ENCODE measurements at regions not wholly inside any gene's neighbourhood (a gene's known extent, or its start where the extent isn't known, plus 50 kb on each side); places are given as distances from the start of the nearest gene placed in this dataset.

DNA sequence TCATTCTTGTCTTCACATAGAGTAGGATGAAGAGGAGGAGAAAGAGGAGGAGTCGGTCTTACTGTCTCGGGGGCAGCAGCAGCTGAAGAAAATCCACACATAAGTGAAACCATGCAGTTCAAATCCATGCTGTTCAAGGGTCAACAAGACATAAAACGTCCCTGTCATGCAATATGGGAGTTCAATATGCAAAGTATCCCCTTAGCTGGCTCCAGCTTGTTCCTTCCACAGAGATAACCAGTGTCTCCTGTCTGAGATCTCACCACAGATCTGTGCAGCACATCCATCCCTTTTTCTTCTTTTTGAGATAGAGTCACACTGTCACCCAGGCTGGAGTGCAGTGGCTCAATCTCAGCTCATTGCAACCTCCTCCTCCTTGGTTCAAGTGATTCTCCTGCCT is 357.5 kb downstream of the GALC start:
- TF ChIP-seq YY1 (IDR thresholded peaks at IDR 0.05) = no peak
- TF ChIP-seq HNF4G (IDR thresholded peaks at IDR 0.05) = no peak
- TF ChIP-seq, protein P1, sequence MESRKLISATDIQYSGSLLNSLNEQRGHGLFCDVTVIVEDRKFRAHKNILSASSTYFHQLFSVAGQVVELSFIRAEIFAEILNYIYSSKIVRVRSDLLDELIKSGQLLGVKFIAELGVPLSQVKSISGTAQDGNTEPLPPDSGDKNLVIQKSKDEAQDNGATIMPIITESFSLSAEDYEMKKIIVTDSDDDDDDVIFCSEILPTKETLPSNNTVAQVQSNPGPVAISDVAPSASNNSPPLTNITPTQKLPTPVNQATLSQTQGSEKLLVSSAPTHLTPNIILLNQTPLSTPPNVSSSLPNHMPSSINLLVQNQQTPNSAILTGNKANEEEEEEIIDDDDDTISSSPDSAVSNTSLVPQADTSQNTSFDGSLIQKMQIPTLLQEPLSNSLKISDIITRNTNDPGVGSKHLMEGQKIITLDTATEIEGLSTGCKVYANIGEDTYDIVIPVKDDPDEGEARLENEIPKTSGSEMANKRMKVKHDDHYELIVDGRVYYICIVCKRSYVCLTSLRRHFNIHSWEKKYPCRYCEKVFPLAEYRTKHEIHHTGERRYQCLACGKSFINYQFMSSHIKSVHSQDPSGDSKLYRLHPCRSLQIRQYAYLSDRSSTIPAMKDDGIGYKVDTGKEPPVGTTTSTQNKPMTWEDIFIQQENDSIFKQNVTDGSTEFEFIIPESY (IDR thresholded peaks at IDR 0.05) = no peak
- no peak for TF ChIP-seq RAD21 (IDR thresholded peaks at IDR 0.05)
- TF ChIP-seq, protein P2, sequence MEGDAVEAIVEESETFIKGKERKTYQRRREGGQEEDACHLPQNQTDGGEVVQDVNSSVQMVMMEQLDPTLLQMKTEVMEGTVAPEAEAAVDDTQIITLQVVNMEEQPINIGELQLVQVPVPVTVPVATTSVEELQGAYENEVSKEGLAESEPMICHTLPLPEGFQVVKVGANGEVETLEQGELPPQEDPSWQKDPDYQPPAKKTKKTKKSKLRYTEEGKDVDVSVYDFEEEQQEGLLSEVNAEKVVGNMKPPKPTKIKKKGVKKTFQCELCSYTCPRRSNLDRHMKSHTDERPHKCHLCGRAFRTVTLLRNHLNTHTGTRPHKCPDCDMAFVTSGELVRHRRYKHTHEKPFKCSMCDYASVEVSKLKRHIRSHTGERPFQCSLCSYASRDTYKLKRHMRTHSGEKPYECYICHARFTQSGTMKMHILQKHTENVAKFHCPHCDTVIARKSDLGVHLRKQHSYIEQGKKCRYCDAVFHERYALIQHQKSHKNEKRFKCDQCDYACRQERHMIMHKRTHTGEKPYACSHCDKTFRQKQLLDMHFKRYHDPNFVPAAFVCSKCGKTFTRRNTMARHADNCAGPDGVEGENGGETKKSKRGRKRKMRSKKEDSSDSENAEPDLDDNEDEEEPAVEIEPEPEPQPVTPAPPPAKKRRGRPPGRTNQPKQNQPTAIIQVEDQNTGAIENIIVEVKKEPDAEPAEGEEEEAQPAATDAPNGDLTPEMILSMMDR (IDR thresholded peaks at IDR 0.05; ENCODE audit: low read depth, low read length, missing input control) = no peak
- TF ChIP-seq HNF4A (conservative IDR thresholded peaks at IDR 0.05) = no peak
- TF ChIP-seq NR2F2 (IDR thresholded peaks at IDR 0.05) = no peak
- TF ChIP-seq REST (IDR thresholded peaks at IDR 0.05) = no peak
- no peak for TF ChIP-seq RXRA (IDR thresholded peaks at IDR 0.05)
- no peak for TF ChIP-seq SP1 (IDR thresholded peaks at IDR 0.05)
- TF ChIP-seq, protein P3, sequence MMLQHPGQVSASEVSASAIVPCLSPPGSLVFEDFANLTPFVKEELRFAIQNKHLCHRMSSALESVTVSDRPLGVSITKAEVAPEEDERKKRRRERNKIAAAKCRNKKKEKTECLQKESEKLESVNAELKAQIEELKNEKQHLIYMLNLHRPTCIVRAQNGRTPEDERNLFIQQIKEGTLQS (IDR thresholded peaks at IDR 0.05) = no peak
- no peak for TF ChIP-seq FOXA2 (IDR thresholded peaks at IDR 0.05)
- TF ChIP-seq JUND (IDR thresholded peaks at IDR 0.05) = no peak
- no peak for TF ChIP-seq TAF1 (conservative IDR thresholded peaks at IDR 0.05)
- no peak for TF ChIP-seq GABPA (IDR thresholded peaks at IDR 0.05 in 1 of 2, conservative IDR thresholded peaks at IDR 0.05 in 1 of 2)
- no peak for TF ChIP-seq MAX (IDR thresholded peaks at IDR 0.05)

GRCh38 chr14:87632796-87633195 is 360.2 kb downstream of the GALC start:
- Histone ChIP-seq H3K27ac (ENCODE audit: low read depth in 1 of 2, low read length in 2 of 2) (no peak overlapping the region), H3K4me1 (ENCODE audit: control insufficient read depth in 4 of 4, insufficient read depth in 4 of 4, low read length in 3 of 4) (no peaks in the 10 kb centered on the region), H3K9ac (ENCODE audit: low read depth in 1 of 2, low read length in 2 of 2) (no peak overlapping the region), H3K4me3 (ENCODE audit: low read depth in 1 of 3, low read length in 3 of 3) (no peak overlapping the region), H3K27me3 (ENCODE audit: control insufficient read depth in 4 of 4, insufficient read depth in 4 of 4, low read length in 3 of 4) (no peaks in the 10 kb centered on the region), H3K9me3 (ENCODE audit: control insufficient read depth in 4 of 4, low read length in 3 of 4) (no peaks in the 10 kb centered on the region), H3K36me3 (ENCODE audit: control insufficient read depth in 4 of 4, insufficient read depth in 3 of 4, low read depth in 1 of 4, low read length in 3 of 4) (no peaks in the 10 kb centered on the region)
- DNase-seq (ENCODE audit: low spot score) = no peak
- WGBS = 91% methylated on average over 4 of the region's 4 CpGs
- TF ChIP-seq HNF4A (conservative IDR thresholded peaks at IDR 0.05) (no peak), RAD21 (IDR thresholded peaks at IDR 0.05) (no peak), JUND (IDR thresholded peaks at IDR 0.05) (no peak), YY1 (IDR thresholded peaks at IDR 0.05) (no peak), REST (IDR thresholded peaks at IDR 0.05) (no peak), NR2F2 (IDR thresholded peaks at IDR 0.05) (no peak), RXRA (IDR thresholded peaks at IDR 0.05) (no peak), MAX (IDR thresholded peaks at IDR 0.05) (no peak), TAF1 (conservative IDR thresholded peaks at IDR 0.05) (no peak), FOXA1 (IDR thresholded peaks at IDR 0.05) (no peak), FOXA2 (IDR thresholded peaks at IDR 0.05) (no peak), SP1 (IDR thresholded peaks at IDR 0.05) (no peak)
- TF ChIP-seq, protein P1 (IDR thresholded peaks at IDR 0.05) = no peak
- TF ChIP-seq, protein P3 (IDR thresholded peaks at IDR 0.05) = no peak

More for the DNA sequence above, 357.5 kb downstream of the GALC start:
- Histone ChIP-seq H3K4me1 (ENCODE audit: control insufficient read depth in 4 of 4, insufficient read depth in 4 of 4, low read length in 3 of 4) (no peaks in the 10 kb centered on the region), H3K27me3 (ENCODE audit: control insufficient read depth in 4 of 4, insufficient read depth in 4 of 4, low read length in 3 of 4) (no peaks in the 10 kb centered on the region), H3K27ac (ENCODE audit: low read depth in 1 of 2, low read length in 2 of 2) (no peak overlapping the region), H3K36me3 (ENCODE audit: control insufficient read depth in 4 of 4, insufficient read depth in 3 of 4, low read depth in 1 of 4, low read length in 3 of 4) (no peaks in the 10 kb centered on the region), H3K4me3 (ENCODE audit: low read depth in 1 of 3, low read length in 3 of 3) (no peak overlapping the region), H3K9me3 (ENCODE audit: control insufficient read depth in 4 of 4, low read length in 3 of 4) (no peaks in the 10 kb centered on the region), H3K9ac (ENCODE audit: low read depth in 1 of 2, low read length in 2 of 2) (no peak overlapping the region)
- 46% methylated on average over 3 of the region's 3 CpGs for WGBS
- DNase-seq (ENCODE audit: low spot score) = no peak
